ENCODE measurements at regions not wholly inside any gene's neighbourhood (a gene's known extent, or its start where the extent isn't known, plus 50 kb on each side); places are given as distances from the start of the nearest gene placed in this dataset.

DNA sequence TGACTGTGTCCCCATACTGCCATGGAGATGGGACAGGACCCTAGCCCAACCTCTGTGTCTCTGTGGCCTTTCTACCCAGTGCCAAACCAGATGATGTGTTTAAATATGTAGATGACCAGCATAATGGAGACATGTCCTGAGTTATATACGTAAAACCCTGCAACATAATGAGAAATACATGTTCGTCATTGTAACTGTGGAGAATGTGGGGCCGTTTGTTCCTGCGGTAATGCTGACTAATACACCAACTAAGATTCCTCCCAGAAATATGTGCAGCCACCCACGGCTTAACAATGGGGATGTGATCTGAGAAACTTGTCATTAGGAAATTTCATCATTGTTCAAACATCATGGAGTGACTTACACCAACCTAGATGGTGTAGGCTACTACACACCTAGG, 71.7 kb upstream of the SIM2 start:
- no TSS peak for BruUV-seq (replicated peaks)
- Histone ChIP-seq H3K4me1 (replicated peaks in 1 of 2; ENCODE audit: control insufficient read depth in 2 of 2, insufficient read depth in 2 of 2, low read length in 2 of 2) (no peaks in the 10 kb centered on the region), H4K20me1 (replicated peaks; ENCODE audit: control insufficient read depth, insufficient read depth, low read length) (no peaks in the 10 kb centered on the region), H3K27ac (ENCODE audit: extremely low read depth, low read depth, low read length) (no peak overlapping the region), H3K4me3 (no peak overlapping the region), H2AFZ (ENCODE audit: low read depth, low read length) (no peak overlapping the region), H3K4me2 (ENCODE audit: insufficient read depth, low read length) (no peak overlapping the region), H3K9me3 (replicated peaks; ENCODE audit: control insufficient read depth, insufficient read depth, low read depth, low read length) (no peaks in the 10 kb centered on the region), H3K79me2 (ENCODE audit: control insufficient read depth, insufficient read depth, low read length) (no peaks in the 10 kb centered on the region), H3K36me3 (ENCODE audit: control insufficient read depth, insufficient read depth, low read length) (no peaks in the 10 kb centered on the region), H3K27me3 (ENCODE audit: control insufficient read depth in 2 of 2, insufficient read depth in 2 of 2, low read length in 2 of 2) (peaks cover 12 to 34% of the 10 kb centered on the region in 2 experiments; a peak in 3 of 5 replicates), H3K9ac (ENCODE audit: insufficient read depth in 1 of 2, low read depth in 2 of 2, low read length in 2 of 2) (no peak overlapping the region), H3K9me1 (ENCODE audit: control insufficient read depth, insufficient read depth, low read length) (no peaks in the 10 kb centered on the region)
- intact Hi-C loops (cut with micrococcal nuclease) (no loop called here), in situ Hi-C loops (cut with MboI) (no loop called here)
- WGBS (ENCODE audit: insufficient coverage, low coverage, missing lambda C conversion rate) = 0% methylated on average over 5 of the region's 5 CpGs
- no peak for DNase-seq (ENCODE audit: extremely low read depth in 1 of 4, low spot score in 3 of 4)
- ATAC-seq = no peak
- CTCF ChIA-PET (ENCODE audit: low intra/inter-chr PET ratio) = no interaction called here
- no peak for FAIRE-seq
- POLR2A ChIA-PET = interaction anchor here (0.9 kb wide), 1 partner anchor 26 kb away, joined by 3 read pairs; no protein-coding TSS in a partner anchor
- TF ChIP-seq, protein P1, sequence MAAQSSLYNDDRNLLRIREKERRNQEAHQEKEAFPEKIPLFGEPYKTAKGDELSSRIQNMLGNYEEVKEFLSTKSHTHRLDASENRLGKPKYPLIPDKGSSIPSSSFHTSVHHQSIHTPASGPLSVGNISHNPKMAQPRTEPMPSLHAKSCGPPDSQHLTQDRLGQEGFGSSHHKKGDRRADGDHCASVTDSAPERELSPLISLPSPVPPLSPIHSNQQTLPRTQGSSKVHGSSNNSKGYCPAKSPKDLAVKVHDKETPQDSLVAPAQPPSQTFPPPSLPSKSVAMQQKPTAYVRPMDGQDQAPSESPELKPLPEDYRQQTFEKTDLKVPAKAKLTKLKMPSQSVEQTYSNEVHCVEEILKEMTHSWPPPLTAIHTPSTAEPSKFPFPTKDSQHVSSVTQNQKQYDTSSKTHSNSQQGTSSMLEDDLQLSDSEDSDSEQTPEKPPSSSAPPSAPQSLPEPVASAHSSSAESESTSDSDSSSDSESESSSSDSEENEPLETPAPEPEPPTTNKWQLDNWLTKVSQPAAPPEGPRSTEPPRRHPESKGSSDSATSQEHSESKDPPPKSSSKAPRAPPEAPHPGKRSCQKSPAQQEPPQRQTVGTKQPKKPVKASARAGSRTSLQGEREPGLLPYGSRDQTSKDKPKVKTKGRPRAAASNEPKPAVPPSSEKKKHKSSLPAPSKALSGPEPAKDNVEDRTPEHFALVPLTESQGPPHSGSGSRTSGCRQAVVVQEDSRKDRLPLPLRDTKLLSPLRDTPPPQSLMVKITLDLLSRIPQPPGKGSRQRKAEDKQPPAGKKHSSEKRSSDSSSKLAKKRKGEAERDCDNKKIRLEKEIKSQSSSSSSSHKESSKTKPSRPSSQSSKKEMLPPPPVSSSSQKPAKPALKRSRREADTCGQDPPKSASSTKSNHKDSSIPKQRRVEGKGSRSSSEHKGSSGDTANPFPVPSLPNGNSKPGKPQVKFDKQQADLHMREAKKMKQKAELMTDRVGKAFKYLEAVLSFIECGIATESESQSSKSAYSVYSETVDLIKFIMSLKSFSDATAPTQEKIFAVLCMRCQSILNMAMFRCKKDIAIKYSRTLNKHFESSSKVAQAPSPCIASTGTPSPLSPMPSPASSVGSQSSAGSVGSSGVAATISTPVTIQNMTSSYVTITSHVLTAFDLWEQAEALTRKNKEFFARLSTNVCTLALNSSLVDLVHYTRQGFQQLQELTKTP (IDR thresholded peaks at IDR 0.05; ENCODE audit: low read depth in 1 of 2, partially characterized antibody in 2 of 2) = no peak
- TF ChIP-seq, protein P2, sequence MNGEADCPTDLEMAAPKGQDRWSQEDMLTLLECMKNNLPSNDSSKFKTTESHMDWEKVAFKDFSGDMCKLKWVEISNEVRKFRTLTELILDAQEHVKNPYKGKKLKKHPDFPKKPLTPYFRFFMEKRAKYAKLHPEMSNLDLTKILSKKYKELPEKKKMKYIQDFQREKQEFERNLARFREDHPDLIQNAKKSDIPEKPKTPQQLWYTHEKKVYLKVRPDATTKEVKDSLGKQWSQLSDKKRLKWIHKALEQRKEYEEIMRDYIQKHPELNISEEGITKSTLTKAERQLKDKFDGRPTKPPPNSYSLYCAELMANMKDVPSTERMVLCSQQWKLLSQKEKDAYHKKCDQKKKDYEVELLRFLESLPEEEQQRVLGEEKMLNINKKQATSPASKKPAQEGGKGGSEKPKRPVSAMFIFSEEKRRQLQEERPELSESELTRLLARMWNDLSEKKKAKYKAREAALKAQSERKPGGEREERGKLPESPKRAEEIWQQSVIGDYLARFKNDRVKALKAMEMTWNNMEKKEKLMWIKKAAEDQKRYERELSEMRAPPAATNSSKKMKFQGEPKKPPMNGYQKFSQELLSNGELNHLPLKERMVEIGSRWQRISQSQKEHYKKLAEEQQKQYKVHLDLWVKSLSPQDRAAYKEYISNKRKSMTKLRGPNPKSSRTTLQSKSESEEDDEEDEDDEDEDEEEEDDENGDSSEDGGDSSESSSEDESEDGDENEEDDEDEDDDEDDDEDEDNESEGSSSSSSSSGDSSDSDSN (IDR thresholded peaks at IDR 0.05; ENCODE audit: borderline replicate concordance in 1 of 2, low read depth in 2 of 2, low read length in 2 of 2) = no peak
- TF ChIP-seq SMAD3 (CRISPR knock-in tag; conservative IDR thresholded peaks at IDR 0.05) (no peak), MAFG (tag; conservative IDR thresholded peaks at IDR 0.05) (no peak), KLF6 (CRISPR knock-in tag; IDR thresholded peaks at IDR 0.05; ENCODE audit: borderline replicate concordance) (no peak), ZNF444 (CRISPR knock-in tag; IDR thresholded peaks at IDR 0.05) (no peak), ZC3H11A (IDR thresholded peaks at IDR 0.05; ENCODE audit: low read depth, low read length) (no peak), ZNF217 (CRISPR knock-in tag; IDR thresholded peaks at IDR 0.05) (no peak), POLR3G (IDR thresholded peaks at IDR 0.05; ENCODE audit: extremely low read depth, insufficient read length, insufficient replicate concordance) (no peak), CBX5 (IDR thresholded peaks at IDR 0.05; ENCODE audit: borderline replicate concordance, low read depth) (no peak)
- TF ChIP-seq, protein P3, sequence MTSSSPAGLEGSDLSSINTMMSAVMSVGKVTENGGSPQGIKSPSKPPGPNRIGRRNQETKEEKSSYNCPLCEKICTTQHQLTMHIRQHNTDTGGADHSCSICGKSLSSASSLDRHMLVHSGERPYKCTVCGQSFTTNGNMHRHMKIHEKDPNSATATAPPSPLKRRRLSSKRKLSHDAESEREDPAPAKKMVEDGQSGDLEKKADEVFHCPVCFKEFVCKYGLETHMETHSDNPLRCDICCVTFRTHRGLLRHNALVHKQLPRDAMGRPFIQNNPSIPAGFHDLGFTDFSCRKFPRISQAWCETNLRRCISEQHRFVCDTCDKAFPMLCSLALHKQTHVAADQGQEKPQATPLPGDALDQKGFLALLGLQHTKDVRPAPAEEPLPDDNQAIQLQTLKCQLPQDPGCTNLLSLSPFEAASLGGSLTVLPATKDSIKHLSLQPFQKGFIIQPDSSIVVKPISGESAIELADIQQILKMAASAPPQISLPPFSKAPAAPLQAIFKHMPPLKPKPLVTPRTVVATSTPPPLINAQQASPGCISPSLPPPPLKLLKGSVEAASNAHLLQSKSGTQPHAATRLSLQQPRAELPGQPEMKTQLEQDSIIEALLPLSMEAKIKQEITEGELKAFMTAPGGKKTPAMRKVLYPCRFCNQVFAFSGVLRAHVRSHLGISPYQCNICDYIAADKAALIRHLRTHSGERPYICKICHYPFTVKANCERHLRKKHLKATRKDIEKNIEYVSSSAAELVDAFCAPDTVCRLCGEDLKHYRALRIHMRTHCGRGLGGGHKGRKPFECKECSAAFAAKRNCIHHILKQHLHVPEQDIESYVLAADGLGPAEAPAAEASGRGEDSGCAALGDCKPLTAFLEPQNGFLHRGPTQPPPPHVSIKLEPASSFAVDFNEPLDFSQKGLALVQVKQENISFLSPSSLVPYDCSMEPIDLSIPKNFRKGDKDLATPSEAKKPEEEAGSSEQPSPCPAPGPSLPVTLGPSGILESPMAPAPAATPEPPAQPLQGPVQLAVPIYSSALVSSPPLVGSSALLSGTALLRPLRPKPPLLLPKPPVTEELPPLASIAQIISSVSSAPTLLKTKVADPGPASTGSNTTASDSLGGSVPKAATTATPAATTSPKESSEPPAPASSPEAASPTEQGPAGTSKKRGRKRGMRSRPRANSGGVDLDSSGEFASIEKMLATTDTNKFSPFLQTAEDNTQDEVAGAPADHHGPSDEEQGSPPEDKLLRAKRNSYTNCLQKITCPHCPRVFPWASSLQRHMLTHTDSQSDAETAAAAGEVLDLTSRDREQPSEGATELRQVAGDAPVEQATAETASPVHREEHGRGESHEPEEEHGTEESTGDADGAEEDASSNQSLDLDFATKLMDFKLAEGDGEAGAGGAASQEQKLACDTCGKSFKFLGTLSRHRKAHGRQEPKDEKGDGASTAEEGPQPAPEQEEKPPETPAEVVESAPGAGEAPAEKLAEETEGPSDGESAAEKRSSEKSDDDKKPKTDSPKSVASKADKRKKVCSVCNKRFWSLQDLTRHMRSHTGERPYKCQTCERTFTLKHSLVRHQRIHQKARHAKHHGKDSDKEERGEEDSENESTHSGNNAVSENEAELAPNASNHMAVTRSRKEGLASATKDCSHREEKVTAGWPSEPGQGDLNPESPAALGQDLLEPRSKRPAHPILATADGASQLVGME (CRISPR knock-in tag; IDR thresholded peaks at IDR 0.05) = no peak
